ENCODE measurements at regions not wholly inside any gene's neighbourhood (a gene's known extent, or its start where the extent isn't known, plus 50 kb on each side); places are given as distances from the start of the nearest gene placed in this dataset.
"Not testable (repeated sequence)": the region's sequence is repeated elsewhere in the genome, so short reads cannot be mapped to it uniquely, and the experiment has no call there.

DNA sequence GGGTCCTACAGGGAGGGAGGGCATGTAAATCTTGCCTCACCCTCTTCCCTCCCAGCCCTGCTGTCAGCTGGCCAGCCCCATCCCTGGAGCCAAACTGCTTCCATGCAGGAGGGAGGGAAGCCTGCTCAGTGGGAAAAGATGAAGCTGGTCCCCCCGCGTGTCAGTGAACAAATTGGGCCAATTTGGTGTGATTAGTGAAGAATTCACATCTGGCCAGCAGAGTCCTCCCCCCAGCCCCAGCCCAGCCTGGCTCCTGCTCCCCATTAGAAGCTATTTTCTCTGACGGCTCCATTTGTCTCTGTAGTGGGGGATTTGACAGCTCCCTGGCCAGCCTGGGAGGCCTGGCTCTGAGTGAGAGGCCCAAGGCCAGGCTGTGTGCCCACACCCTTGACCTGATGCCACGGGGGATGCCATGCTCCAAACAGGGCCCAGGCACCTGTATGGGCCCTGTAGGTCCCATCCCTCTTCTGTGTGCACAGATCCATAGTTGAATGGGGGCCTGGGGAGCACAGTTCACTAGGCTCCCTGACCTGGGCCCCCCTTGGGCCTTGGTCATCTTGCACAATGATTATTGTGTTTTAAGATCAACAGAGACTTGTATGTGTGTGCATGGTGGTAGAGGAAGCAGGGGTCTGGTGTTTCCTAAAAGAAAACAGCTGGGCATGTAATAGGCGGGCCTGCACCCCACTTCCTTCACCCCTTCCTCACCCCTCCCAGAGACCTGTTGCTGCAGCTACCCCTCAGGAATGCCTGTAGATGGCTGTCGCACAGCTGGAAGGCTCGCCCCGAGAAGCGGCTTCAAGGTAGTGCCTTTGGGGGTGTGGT is 50.7 kb upstream of the TAC4 start:
- CTCF ChIA-PET: interaction anchor here (1.1 to 2.0 kb wide), 2 partner anchors 54 to 99 kb away, joined by 3 to 11 read pairs; no protein-coding TSS in a partner anchor
- POLR2A ChIA-PET: no interaction called here
- no peaks in the 10 kb centered on the region for H3K4me1 Mint-ChIP-seq (ENCODE audit: low read depth)
- H3K27ac Mint-ChIP-seq: no peak overlapping the region
- no peaks in the 10 kb centered on the region for H3K36me3 Mint-ChIP-seq (ENCODE audit: low read depth)
- H3K27me3 Mint-ChIP-seq (ENCODE audit: low read depth): peaks cover 55% of the 10 kb centered on the region
- H3K9me3 Mint-ChIP-seq (ENCODE audit: insufficient read depth): no peaks in the 10 kb centered on the region
- no peak overlapping the region for H3K4me3 Mint-ChIP-seq
- ATAC-seq (no peak), DNase-seq (no peak)

DNA sequence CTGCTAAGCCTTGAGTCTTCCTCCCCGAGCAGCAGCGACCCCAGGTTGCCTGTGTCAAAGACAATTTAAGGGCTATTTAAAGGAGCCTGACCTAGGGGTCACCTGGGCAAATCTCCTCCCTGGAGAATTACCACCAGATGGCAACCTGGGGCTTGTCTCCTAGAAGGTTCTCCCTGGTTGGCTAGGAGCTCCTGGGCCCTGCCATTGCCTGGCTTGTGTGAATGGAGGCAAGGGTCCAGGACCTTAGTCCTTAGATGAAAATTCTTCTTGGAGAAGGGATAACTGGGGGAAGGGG is 51.3 kb upstream of the TAC4 start:
- Mint-ChIP-seq H3K4me1 (ENCODE audit: low read depth) (no peaks in the 10 kb centered on the region), H3K9me3 (ENCODE audit: insufficient read depth) (no peaks in the 10 kb centered on the region), H3K27me3 (ENCODE audit: low read depth) (peaks cover 55% of the 10 kb centered on the region), H3K4me3 (no peak overlapping the region), H3K36me3 (ENCODE audit: low read depth) (no peaks in the 10 kb centered on the region), H3K27ac (no peak overlapping the region)
- DNase-seq (no peak), ATAC-seq (no peak)
- CTCF ChIA-PET: interaction anchor here (1.4 to 2.0 kb wide), 2 partner anchors 54 to 99 kb away, joined by 3 to 11 read pairs; no protein-coding TSS in a partner anchor
- POLR2A ChIA-PET: no interaction called here

DNA sequence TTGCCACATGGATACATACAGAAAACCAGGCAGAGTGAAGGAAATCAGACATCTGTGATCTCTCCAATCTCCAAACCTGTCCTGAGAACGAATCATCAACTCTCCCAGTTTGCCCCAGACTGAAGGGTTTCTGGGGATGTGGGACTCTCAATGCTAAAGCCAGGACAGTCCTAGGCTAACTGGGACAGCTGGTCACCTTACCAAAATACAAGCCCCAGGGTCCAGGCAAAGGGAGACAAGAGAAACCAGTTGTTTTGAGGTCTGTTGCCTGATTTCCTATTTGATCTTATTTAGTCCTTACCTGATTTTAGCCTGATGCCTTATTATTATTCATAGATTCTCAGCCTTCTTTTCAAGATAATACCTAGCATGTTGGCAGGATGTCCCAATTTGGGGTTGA is 51.7 kb upstream of the TAC4 start:
- ChIA-PET POLR2A (no interaction called here), CTCF (interaction anchor here (1.4 to 2.0 kb wide), 2 partner anchors 53 to 98 kb away, joined by 3 to 11 read pairs; no protein-coding TSS in a partner anchor)
- Mint-ChIP-seq H3K27me3 (ENCODE audit: low read depth) (peaks cover 58% of the 10 kb centered on the region), H3K4me1 (ENCODE audit: low read depth) (no peaks in the 10 kb centered on the region), H3K36me3 (ENCODE audit: low read depth) (no peaks in the 10 kb centered on the region), H3K27ac (no peak overlapping the region), H3K9me3 (ENCODE audit: insufficient read depth) (no peaks in the 10 kb centered on the region), H3K4me3 (no peak overlapping the region)
- ATAC-seq: no peak
- no peak for DNase-seq

DNA sequence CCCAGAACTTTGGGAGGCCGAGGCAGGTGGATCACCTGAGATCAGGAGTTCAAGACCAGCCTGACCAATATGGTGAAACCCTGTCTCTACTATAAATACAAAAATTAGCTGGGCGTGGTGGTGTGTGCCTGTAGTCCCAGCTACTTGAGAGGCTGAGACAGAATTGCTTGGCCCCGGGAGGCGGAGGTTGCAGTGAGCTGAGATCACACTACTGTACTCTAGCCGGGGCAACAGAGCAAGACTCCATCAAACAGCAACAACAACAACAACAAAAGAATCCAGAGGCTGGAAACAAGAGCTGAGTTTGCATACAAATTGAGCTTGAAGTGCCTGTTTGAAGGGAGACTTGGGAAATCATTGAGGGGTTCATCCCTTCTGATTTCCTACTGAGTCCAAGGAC is 52.9 kb upstream of the TAC4 start:
- CTCF ChIA-PET: interaction anchor here (0.6 to 1.7 kb wide), 4 partner anchors 21 to 108 kb away, joined by 3 to 19 read pairs (median 3); no protein-coding TSS in a partner anchor
- H3K9me3 Mint-ChIP-seq (ENCODE audit: insufficient read depth); DNase-seq; H3K4me3 Mint-ChIP-seq; H3K27ac Mint-ChIP-seq; ATAC-seq; POLR2A ChIA-PET; H3K4me1 Mint-ChIP-seq (ENCODE audit: low read depth); H3K36me3 Mint-ChIP-seq (ENCODE audit: low read depth): not testable (repeated sequence)
- H3K27me3 Mint-ChIP-seq (ENCODE audit: low read depth): peaks cover 58% of the 10 kb centered on the region

DNA sequence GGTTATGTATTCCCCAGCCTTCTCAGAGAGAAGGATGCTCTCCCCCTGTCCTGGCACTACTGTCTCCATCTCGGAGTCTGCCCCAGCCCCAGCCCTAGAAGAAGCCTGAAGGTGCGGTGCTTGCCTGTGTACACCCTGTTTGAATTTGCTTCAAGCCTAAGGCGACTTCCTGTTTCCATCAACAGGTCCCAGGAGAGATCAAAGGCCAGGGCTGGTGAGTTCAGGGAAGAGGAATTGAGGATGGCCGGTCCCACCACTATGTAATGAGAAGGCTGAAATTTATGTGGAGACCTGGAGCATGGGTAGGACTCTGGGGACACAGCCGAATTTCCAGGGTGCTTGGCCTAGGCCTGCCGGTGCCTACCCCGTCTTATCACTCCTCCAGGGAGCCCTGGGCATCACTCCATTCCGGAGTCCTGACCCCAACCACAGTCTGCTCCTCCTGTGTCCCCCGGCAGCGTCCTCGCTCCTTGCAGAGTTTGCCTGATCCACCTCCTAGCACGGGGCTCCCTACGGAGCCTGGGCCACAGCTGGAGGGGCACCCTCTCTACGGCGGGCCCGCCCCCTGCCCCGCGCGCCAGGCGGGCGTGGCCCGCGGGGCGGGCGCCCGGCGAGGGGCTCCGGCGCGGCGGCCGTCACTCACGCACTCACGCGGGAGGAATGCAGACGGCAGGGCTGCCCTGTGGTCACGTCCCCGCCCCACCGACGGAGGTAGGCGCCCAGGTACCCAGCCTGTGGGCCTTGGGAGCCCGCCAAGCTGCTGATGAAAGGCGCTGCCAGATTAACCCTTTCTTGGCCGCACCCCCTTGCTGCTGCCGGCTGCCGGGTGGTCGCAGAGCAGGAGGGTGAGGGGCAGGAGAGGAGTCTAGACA is 53.8 kb upstream of the TAC4 start:
- no peak overlapping the region for H3K4me3 Mint-ChIP-seq
- CTCF ChIA-PET: interaction anchor here (0.6 to 2.5 kb wide), 6 partner anchors 22 to 107 kb away, joined by 3 to 19 read pairs (median 3); no protein-coding TSS in a partner anchor
- H3K27me3 Mint-ChIP-seq (ENCODE audit: low read depth): peaks cover 54% of the 10 kb centered on the region
- POLR2A ChIA-PET: no interaction called here
- H3K4me1 Mint-ChIP-seq (ENCODE audit: low read depth): no peaks in the 10 kb centered on the region
- H3K27ac Mint-ChIP-seq: no peak overlapping the region
- no peaks in the 10 kb centered on the region for H3K9me3 Mint-ChIP-seq (ENCODE audit: insufficient read depth)
- DNase-seq: no peak
- ATAC-seq: no peak
- no peaks in the 10 kb centered on the region for H3K36me3 Mint-ChIP-seq (ENCODE audit: low read depth)

DNA sequence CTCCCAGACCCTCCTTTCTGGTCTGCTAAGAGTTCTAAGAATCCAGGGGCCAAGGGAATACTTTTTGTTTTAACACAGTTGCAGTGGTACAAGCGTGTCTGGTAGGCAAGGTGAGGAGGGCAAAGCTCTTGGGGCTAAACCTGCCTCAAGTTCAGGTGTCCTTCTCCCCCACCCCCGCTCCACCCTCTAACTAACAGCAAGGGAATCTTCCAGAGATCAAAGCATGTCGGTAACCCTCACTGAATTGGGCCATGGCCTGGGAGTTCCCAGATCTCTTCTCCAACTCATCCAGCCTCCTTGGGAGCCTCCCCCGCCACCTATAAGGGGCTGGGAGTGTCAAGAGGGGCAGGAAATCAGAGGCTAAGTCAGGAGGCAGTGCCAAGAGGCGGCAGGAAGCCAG is 55.7 kb upstream of the TAC4 start:
- ATAC-seq (no peak), DNase-seq (no peak)
- H3K27ac Mint-ChIP-seq: no peak overlapping the region
- no peaks in the 10 kb centered on the region for H3K9me3 Mint-ChIP-seq (ENCODE audit: insufficient read depth)
- H3K36me3 Mint-ChIP-seq (ENCODE audit: low read depth): no peaks in the 10 kb centered on the region
- H3K4me3 Mint-ChIP-seq: no peak overlapping the region
- peaks cover 61% of the 10 kb centered on the region for H3K27me3 Mint-ChIP-seq (ENCODE audit: low read depth)
- POLR2A ChIA-PET: no interaction called here
- no peaks in the 10 kb centered on the region for H3K4me1 Mint-ChIP-seq (ENCODE audit: low read depth)
- CTCF ChIA-PET: interaction anchor here (2.5 kb wide), 1 partner anchor 93 kb away, joined by 9 read pairs; no protein-coding TSS in a partner anchor

DNA sequence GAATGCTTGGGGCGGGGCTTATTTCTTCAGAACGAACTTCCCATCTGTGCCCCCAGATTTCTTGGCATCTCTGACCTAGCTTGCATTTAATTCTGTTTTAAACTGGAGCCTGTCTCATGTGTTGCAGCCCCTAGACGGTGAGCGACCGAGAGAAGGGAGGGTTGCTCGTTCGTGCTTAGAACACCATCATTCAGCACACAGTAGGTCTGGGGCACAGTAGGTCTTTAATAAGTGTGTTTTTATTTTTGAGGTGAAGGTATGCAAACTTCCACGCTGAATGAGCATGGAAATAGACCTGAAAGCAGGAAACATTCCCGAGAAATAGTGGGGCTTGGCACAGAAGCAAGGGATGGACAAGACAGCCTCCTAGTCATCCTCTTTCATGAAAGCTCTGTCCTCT is 57.0 kb upstream of the TAC4 start:
- Mint-ChIP-seq H3K9me3 (ENCODE audit: insufficient read depth) (no peaks in the 10 kb centered on the region), H3K4me3 (no peak overlapping the region), H3K27me3 (ENCODE audit: low read depth) (peaks cover 67% of the 10 kb centered on the region), H3K36me3 (ENCODE audit: low read depth) (no peaks in the 10 kb centered on the region), H3K4me1 (ENCODE audit: low read depth) (peaks cover 2% of the 10 kb centered on the region), H3K27ac (no peak overlapping the region)
- CTCF ChIA-PET: no interaction called here
- POLR2A ChIA-PET: no interaction called here
- DNase-seq: no peak
- ATAC-seq: no peak

DNA sequence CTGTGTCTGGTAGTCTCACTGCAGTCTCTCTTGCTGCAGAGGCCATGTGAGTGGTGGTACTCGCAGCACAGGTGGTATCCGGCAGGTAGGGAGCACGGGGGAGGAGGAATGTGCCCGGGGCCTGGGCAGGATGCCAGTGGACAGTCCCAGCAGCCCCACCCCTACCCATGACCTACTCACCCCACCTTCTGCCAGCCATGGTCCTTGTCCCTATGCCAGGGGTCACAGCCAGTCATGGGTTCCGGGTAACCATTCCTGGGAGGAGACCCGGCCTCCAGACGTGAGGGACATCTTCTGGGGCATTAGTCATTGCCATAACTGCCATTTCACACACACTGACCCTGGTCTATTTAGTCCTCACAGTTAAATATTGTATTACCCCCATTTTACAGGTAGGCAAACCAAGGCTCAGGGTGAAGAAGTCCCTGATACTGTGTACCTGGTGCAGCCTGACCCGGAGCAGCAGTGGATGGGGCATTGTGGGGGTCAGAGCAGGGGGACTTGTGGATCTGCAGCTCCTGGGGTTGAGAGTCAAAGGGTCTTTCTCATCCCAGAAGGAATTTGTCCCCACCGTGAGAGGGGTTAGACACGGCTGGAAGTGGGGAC is 58.8 kb upstream of the TAC4 start:
- ATAC-seq (no peak), DNase-seq (no peak)
- Mint-ChIP-seq H3K4me1 (ENCODE audit: low read depth) (peaks cover 4% of the 10 kb centered on the region), H3K27me3 (ENCODE audit: low read depth) (peaks cover 64% of the 10 kb centered on the region), H3K27ac (no peak overlapping the region), H3K36me3 (ENCODE audit: low read depth) (no peaks in the 10 kb centered on the region), H3K4me3 (no peak overlapping the region), H3K9me3 (ENCODE audit: insufficient read depth) (no peaks in the 10 kb centered on the region)
- CTCF ChIA-PET: interaction anchor here (1.0 kb wide), 1 partner anchor 46 kb away, joined by 3 read pairs; no protein-coding TSS in a partner anchor
- POLR2A ChIA-PET: no interaction called here

DNA sequence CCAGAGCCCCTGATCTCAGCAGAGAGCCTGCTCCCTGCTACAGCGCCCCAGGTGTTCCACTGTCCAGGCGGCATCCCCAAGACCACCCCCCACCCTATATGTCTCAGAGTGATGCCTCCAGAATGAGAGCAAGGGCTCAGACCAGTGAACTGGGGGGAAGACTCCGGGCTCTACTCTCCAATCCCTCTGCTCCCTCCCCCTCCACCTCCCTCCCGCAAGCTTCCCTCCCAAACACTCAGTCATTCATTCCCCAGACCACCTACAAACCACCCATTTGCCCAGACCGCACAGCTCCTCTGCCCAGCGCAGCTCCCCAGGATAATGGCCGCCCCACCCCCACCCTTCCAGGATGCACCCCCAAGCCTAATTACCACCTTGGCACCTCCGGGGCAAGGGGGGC is 59.4 kb upstream of the TAC4 start:
- H3K27me3 Mint-ChIP-seq (ENCODE audit: low read depth): peaks cover 65% of the 10 kb centered on the region
- no peak for DNase-seq
- no peak overlapping the region for H3K4me3 Mint-ChIP-seq
- peaks cover 4% of the 10 kb centered on the region for H3K4me1 Mint-ChIP-seq (ENCODE audit: low read depth)
- POLR2A ChIA-PET: no interaction called here
- no peak overlapping the region for H3K27ac Mint-ChIP-seq
- no peak for ATAC-seq
- H3K9me3 Mint-ChIP-seq (ENCODE audit: insufficient read depth): no peaks in the 10 kb centered on the region
- H3K36me3 Mint-ChIP-seq (ENCODE audit: low read depth): no peaks in the 10 kb centered on the region
- CTCF ChIA-PET: interaction anchor here (1.0 kb wide), 1 partner anchor 45 kb away, joined by 3 read pairs; no protein-coding TSS in a partner anchor

DNA sequence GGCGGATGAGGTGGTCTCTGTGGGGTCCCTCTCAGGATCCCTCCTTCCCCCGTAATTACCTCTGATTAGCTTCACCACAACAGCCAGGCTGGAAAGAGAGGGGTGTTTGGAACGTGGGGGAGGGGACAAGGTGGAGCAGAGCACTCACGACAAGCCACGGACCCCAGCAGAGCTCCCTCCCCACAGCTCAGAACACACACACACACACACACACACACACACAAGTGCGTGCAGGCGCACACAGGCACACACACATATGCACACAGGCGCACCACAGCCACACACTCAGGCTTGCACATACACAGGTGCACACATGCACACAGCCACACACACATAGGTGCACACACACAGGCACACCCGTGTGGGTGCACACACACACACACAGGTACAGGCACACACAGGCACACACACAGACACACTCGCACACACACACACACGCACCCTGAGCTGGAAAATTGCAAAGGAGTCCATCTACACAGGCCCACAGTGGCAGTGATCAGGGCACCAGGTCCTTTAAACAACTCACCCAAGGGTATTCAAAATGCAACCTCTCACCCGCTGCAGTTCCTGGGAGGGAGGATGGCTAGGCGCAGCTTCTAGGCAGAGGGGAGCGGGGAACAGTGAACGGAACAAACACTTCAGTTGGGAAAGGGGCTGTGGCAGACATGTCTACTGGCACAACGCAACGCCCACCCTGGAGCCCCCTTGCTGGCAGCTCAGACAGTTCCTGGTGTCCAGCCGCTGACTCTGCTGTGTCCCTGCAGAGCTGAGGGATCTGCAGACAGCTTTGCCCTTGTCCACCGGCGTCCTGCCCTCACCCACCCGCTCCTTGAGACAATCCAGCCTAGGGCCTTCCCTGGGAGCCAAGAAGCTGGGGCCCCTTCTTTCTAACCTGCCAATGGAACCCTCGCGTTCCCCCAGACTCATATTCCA is 59.9 kb upstream of the DLX4 start:
- H3K4me3 Mint-ChIP-seq: no peak overlapping the region
- no peaks in the 10 kb centered on the region for H3K9me3 Mint-ChIP-seq (ENCODE audit: insufficient read depth)
- no peak overlapping the region for H3K27ac Mint-ChIP-seq
- peaks cover 4% of the 10 kb centered on the region for H3K4me1 Mint-ChIP-seq (ENCODE audit: low read depth)
- H3K27me3 Mint-ChIP-seq (ENCODE audit: low read depth): peaks cover 57% of the 10 kb centered on the region
- ATAC-seq (no peak), DNase-seq (no peak)
- no peaks in the 10 kb centered on the region for H3K36me3 Mint-ChIP-seq (ENCODE audit: low read depth)
- ChIA-PET POLR2A (no interaction called here), CTCF (interaction anchor here (2.8 to 3.8 kb wide), 2 partner anchors 28 to 88 kb away, joined by 9 to 22 read pairs; no protein-coding TSS in a partner anchor)
